Thyroid gland (tissue), 4 donors: ENCODE measurements at regions not wholly inside any gene's neighbourhood (a gene's known extent, or its start where the extent isn't known, plus 50 kb on each side); places are given as distances from the start of the nearest gene placed in this dataset.

Experiments
- DNase-seq, 2 donors: peaks; one replicate each; pipeline ENCODE4 v3.0.0-alpha.2; 2019
- H3K27ac ChIP-seq, 3 donors: fragments of 200-600 bp; sonication (generic); 1 replicate in 2 of 3; 2 replicates in 1 of 3; pipeline ENCODE4 v1.5.1; 2016 to 2019; ENCODE audit warnings: mild to moderate bottlenecking in 1 of 3, moderate library complexity in 1 of 3
- H3K27me3 ChIP-seq: fragments of 200-600 bp; sonication (generic); one replicate; pipeline ENCODE4 v1.5.1; 2019
- H3K36me3 ChIP-seq, 2 donors: fragments of 200-600 bp; sonication (generic); one replicate each; pipeline ENCODE4 v1.5.1; 2016 to 2019
- H3K4me1 ChIP-seq, 2 donors: fragments of 200-600 bp; sonication (generic); one replicate each; pipeline ENCODE4 v1.5.1; 2017 to 2019
- H3K4me3 ChIP-seq, 3 donors: fragments of 200-600 bp; sonication (generic); replicated peaks in 1 of 3; 1 replicate in 2 of 3; 2 replicates in 1 of 3; pipeline ENCODE4 v1.5.1; 2016; ENCODE audit warnings: mild to moderate bottlenecking in 1 of 3
- H3K9me3 ChIP-seq: fragments of 200-600 bp; sonication (generic); one replicate; pipeline ENCODE4 v1.5.1; 2017
- CTCF ChIP-seq, 6 experiments: fragments of 200-600 bp in 3 of 6; fragments of 450-650 bp in 3 of 6; sonication (generic) in 3 of 6; IDR thresholded peaks; one replicate each; pipeline ENCODE4 v1.5.1; 2016 to 2019; ENCODE audit warnings: antibody characterized with exemption in 6 of 6, mild to moderate bottlenecking in 2 of 6, inconsistent platforms in 1 of 6, moderate library complexity in 1 of 6
- POLR2A ChIP-seq, 2 donors: fragments of 450-650 bp; IDR thresholded peaks; one replicate each; pipeline ENCODE4 v1.6.1; 2017; ENCODE audit warnings: antibody characterized with exemption in 2 of 2, mild to moderate bottlenecking in 2 of 2, moderate library complexity in 1 of 2
- WGBS, 2 donors: methylation state at CpG; one replicate each; pipeline ENCODE4 v1.1.5; 2017; 5-methylcytosine and 5-hydroxymethylcytosine counted together
- intact Hi-C: fragments of 100-400 bp; cut with DNase I; formaldehyde crosslinking; loops from one replicate; pipeline ENCODE4 v1.15.1; 2023

- 95 to 100% methylated on average over 1 of the region's 1 CpG for WGBS, 2 donors
- intact Hi-C loops = no loop called here
- no peaks in the 10 kb centered on the region for H3K36me3 ChIP-seq
- H3K9me3 ChIP-seq = no peaks in the 10 kb centered on the region
- H3K4me1 ChIP-seq = no peaks in the 10 kb centered on the region
- no peak overlapping the region for H3K27ac ChIP-seq
- TF ChIP-seq POLR2A (IDR thresholded peaks at IDR 0.05) = no peak
- no peak for TF ChIP-seq CTCF (IDR thresholded peaks at IDR 0.05)
- no peaks in the 10 kb centered on the region for H3K27me3 ChIP-seq
- H3K4me3 ChIP-seq = no peak overlapping the region
- no peak for DNase-seq
These were observed 87.0 kb downstream of the PLSCR2 start for GRCh38 chr3:146382386-146382785.

- Histone ChIP-seq H3K9me3 (no peaks in the 10 kb centered on the region), H3K36me3 (no peaks in the 10 kb centered on the region), H3K4me3 (no peak overlapping the region), H3K4me1 (no peaks in the 10 kb centered on the region), H3K27me3 (no peaks in the 10 kb centered on the region), H3K27ac (no peak overlapping the region)
- no peak for DNase-seq
- WGBS, 2 donors = 45 to 48% methylated on average over 2 of the region's 2 CpGs
- intact Hi-C loops = no loop called here
- TF ChIP-seq CTCF (IDR thresholded peaks at IDR 0.05) = no peak
- no peak for TF ChIP-seq POLR2A (IDR thresholded peaks at IDR 0.05)
These were observed 89.3 kb downstream of the PLSCR2 start for GRCh38 chr3:146380046-146380445.

- Histone ChIP-seq H3K4me1 (no peaks in the 10 kb centered on the region), H3K36me3 (no peaks in the 10 kb centered on the region), H3K9me3 (no peaks in the 10 kb centered on the region), H3K27me3 (no peaks in the 10 kb centered on the region), H3K4me3 (no peak overlapping the region), H3K27ac (no peak overlapping the region)
- WGBS, 2 donors = 76 to 84% methylated on average over 3 of the region's 3 CpGs
- intact Hi-C loops = no loop called here
- TF ChIP-seq POLR2A (IDR thresholded peaks at IDR 0.05) = no peak
- no peak for TF ChIP-seq CTCF (IDR thresholded peaks at IDR 0.05)
- DNase-seq = no peak
These were observed 94.1 kb downstream of the PLSCR2 start for GRCh38 chr3:146375219-146375618.

- WGBS, 2 donors = 70 to 71% methylated on average over 2 of the region's 2 CpGs
- H3K9me3 ChIP-seq = no peaks in the 10 kb centered on the region
- H3K4me1 ChIP-seq = no peaks in the 10 kb centered on the region
- H3K4me3 ChIP-seq = no peak overlapping the region
- no peak overlapping the region for H3K27ac ChIP-seq
- no peak for TF ChIP-seq POLR2A (IDR thresholded peaks at IDR 0.05)
- TF ChIP-seq CTCF (IDR thresholded peaks at IDR 0.05) = no peak
- intact Hi-C loops = no loop called here
- no peak for DNase-seq
- H3K27me3 ChIP-seq = no peaks in the 10 kb centered on the region
- H3K36me3 ChIP-seq = no peaks in the 10 kb centered on the region
These were observed 95.2 kb downstream of the PLSCR2 start for GRCh38 chr3:146374146-146374545.

GRCh38 chr3:146371902-146372301, 97.5 kb downstream of the PLSCR2 start:
- no peaks in the 10 kb centered on the region for H3K27me3 ChIP-seq
- WGBS, 2 donors = 71 to 83% methylated on average over 1 of the region's 1 CpG
- TF ChIP-seq POLR2A (IDR thresholded peaks at IDR 0.05) (no peak), CTCF (IDR thresholded peaks at IDR 0.05) (no peak)
- no peaks in the 10 kb centered on the region for H3K4me1 ChIP-seq
- H3K27ac ChIP-seq = no peak overlapping the region
- no peak overlapping the region for H3K4me3 ChIP-seq
- intact Hi-C loops = no loop called here
- DNase-seq = no peak
- no peaks in the 10 kb centered on the region for H3K36me3 ChIP-seq
- H3K9me3 ChIP-seq = no peaks in the 10 kb centered on the region
